LNCaP clone FGC (cell line): ENCODE measurements at regions not wholly inside any gene's neighbourhood (a gene's known extent, or its start where the extent isn't known, plus 50 kb on each side); places are given as distances from the start of the nearest gene placed in this dataset.
"Not testable (repeated sequence)": the region's sequence is repeated elsewhere in the genome, so short reads cannot be mapped to it uniquely, and the experiment has no call there.

ENCODE experiments used
- DNase-seq: peaks from one replicate; pipeline ENCODE4 v3.0.0-alpha.2; 2011; ENCODE audit warnings: low read depth
- H3K4me3 ChIP-seq: 2 replicates; pipeline ENCODE4 v1.5.1; 2011; ENCODE audit warnings: mild to moderate bottlenecking, low read depth, low read length, control low read depth
- TF ChIP-seq, protein P1 (sequence below): IDR thresholded peaks from 2 replicates; pipeline ENCODE4 v1.5.1; 2012; ENCODE audit warnings: mild to moderate bottlenecking; ENCODE audit not compliant: control insufficient read depth, insufficient read depth; ENCODE audit errors: extremely low read depth

DNA sequence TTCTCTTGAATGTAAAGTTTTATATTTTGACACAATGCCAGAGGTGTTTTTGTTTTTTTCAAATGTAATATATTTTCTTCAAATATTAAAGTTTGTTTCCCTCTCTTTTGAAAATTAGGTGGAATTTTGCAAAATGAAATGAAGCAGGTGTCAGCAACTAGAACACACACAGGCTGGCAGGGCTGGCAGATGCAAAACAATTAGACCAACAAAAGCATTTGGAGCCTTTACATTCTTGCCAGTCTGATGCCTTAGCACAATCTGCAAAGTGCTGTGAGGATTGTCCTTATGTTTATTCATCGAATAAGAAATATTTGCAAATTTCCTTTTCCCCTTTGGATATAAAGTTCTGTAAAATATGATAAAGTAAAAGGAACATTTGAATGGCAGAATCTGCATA, 1063.9 kb downstream of the CDH9 start:
- TF ChIP-seq, protein P1, sequence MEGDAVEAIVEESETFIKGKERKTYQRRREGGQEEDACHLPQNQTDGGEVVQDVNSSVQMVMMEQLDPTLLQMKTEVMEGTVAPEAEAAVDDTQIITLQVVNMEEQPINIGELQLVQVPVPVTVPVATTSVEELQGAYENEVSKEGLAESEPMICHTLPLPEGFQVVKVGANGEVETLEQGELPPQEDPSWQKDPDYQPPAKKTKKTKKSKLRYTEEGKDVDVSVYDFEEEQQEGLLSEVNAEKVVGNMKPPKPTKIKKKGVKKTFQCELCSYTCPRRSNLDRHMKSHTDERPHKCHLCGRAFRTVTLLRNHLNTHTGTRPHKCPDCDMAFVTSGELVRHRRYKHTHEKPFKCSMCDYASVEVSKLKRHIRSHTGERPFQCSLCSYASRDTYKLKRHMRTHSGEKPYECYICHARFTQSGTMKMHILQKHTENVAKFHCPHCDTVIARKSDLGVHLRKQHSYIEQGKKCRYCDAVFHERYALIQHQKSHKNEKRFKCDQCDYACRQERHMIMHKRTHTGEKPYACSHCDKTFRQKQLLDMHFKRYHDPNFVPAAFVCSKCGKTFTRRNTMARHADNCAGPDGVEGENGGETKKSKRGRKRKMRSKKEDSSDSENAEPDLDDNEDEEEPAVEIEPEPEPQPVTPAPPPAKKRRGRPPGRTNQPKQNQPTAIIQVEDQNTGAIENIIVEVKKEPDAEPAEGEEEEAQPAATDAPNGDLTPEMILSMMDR = no peak
- DNase-seq = no peak
- H3K4me3 ChIP-seq = no peak overlapping the region

GRCh38 chr5:25970906-25971489, 1067.4 kb downstream of the CDH9 start:
- TF ChIP-seq, protein P1 = no peak
- H3K4me3 ChIP-seq = no peak overlapping the region
- DNase-seq = no peak

DNA sequence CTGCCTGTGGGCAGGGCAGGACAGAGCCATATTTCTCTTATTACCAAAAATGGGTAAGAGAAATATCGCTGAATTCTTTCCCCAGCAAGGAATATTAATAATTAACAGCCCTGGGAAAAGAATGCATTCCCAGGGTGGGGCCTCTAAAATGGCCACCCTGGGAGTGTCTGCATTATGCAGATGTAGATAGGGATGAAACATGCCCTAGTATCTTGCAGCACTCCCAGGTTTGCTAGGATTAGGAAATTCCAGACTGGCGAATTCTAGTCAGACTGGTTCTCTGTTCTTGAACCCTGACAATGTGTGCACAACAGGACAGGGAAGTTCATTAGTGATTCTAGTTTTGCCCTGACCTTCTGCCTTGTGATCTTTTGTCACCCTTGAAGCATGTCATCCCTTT, 1069.3 kb downstream of the CDH9 start:
- H3K4me3 ChIP-seq, DNase-seq: not testable (repeated sequence)

DNA sequence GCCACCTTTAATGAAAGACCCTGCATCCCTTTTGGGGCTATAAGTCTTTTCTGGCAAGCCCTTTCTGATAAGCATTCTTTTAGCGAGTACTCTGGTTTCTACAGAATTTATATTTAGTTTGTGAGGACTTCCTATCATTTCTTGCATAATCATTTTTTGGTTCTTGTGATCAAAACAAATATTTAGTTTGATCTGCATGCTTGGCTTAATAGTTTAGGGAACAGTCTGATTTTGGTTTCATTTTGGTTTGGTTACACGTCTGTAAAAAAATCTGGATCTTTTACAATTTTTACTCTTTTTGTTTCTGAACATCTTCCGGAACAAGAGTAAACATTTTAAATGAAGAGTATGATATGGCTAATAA, 1074.4 kb downstream of the CDH9 start:
- no peak for DNase-seq
- H3K4me3 ChIP-seq = no peak overlapping the region
- TF ChIP-seq, protein P1 = no peak

- no peak overlapping the region for H3K4me3 ChIP-seq
- TF ChIP-seq, protein P1 = no peak
- DNase-seq = no peak
Observed at GRCh38 chr5:25963251-25964008, 1075.0 kb downstream of the CDH9 start.

DNA sequence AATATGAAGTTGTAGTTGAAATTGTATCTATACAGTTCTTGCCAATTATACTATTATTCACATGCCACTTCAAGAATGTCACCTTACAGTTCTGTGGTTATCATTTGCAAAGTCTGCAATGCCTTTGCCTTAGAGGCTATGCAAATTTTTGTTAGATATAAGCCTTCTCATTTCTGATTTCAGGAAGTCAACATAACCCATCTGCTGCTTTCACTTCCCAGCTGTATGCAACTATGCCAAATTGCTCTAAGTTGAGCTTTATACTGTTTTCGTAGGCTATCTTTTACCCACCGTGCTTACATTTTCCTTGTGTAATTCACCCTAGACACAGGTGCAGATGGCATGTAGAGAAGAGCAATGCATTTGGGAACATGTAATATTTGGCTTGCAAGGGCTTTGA, 1083.0 kb downstream of the CDH9 start:
- TF ChIP-seq, protein P1 = no peak
- DNase-seq = no peak

GRCh38 chr5:25950681-25951080, 1087.7 kb downstream of the CDH9 start:
- DNase-seq = no peak
- TF ChIP-seq, protein P1 = no peak
- no peak overlapping the region for H3K4me3 ChIP-seq

More for the DNA sequence above, 1083.0 kb downstream of the CDH9 start:
- no peak overlapping the region for H3K4me3 ChIP-seq
